HCT116 (cell line): ENCODE measurements at regions not wholly inside any gene's neighbourhood (a gene's known extent, or its start where the extent isn't known, plus 50 kb on each side); places are given as distances from the start of the nearest gene placed in this dataset.
"Not testable (repeated sequence)": the region's sequence is repeated elsewhere in the genome, so short reads cannot be mapped to it uniquely, and the experiment has no call there.

Source experiments
- ATAC-seq: fragments of 200-7000 bp; cut with Tn5 transposase; 2 replicates; pipeline ENCODE4 v1.9.1; 2020; ENCODE audit warnings: mild to moderate bottlenecking, moderate library complexity
- BruUV-seq: library from RNA; stranded (reverse); fragments of 400-500 nt; replicated peaks from 2 replicates; lab custom pipeline; 2021; lab: Mats Ljungman, UMichigan
- CTCF ChIA-PET: fragments of 300-600 bp; sonication (Branson Sonifier 250); formaldehyde crosslinking; loops from one replicate; lab custom pipeline; 2021; ENCODE audit warnings: antibody characterized with exemption; lab: Charles Lee
- POLR2A ChIA-PET: fragments of 300-600, 350-600 bp; sonication (Branson Sonifier 250); formaldehyde crosslinking; loops from one replicate; lab custom pipeline; 2021; ENCODE audit warnings: antibody characterized with exemption; lab: Charles Lee
- RAD21 ChIA-PET, 2 experiments: fragments of 300-600 bp; sonication (Branson Sonifier 250); formaldehyde crosslinking; loops; one replicate each; lab custom pipeline; 2023; ENCODE audit warnings: low total read pairs in 2 of 2; ENCODE audit not compliant: uncharacterized antibody in 2 of 2, unreplicated experiment in 2 of 2, low non-redundant PET in 1 of 2; lab: Charles Lee
- DNase-seq: peaks from one replicate; pipeline ENCODE4 v3.0.0-alpha.2; 2010; ENCODE audit warnings: low read depth, low spot score
- H2AFZ ChIP-seq: fragments of 200-600 bp; shearing (Covaris generic), sonication (generic); 2 replicates; pipeline ENCODE4 v1.6.1; 2017; ENCODE audit warnings: low read depth, mixed run types, mixed read lengths, antibody characterized with exemption, low read length; ENCODE audit not compliant: poor library complexity, severe bottlenecking
- H3K27ac ChIP-seq: 2 replicates; pipeline ENCODE4 v1.5.1; 2012; ENCODE audit warnings: low read depth, low read length
- H3K27me3 ChIP-seq: fragments of 200-600 bp; sonication (generic); 2 replicates; pipeline ENCODE4 v1.6.1; 2016; ENCODE audit warnings: mixed run types, low read length, mixed read lengths; ENCODE audit not compliant: insufficient read depth
- H3K36me3 ChIP-seq, 2 experiments: fragments of 200-500 bp in 1 of 2; fragments of 200-600 bp in 1 of 2; sonication (Bioruptor generic) in 1 of 2; sonication (generic) in 1 of 2; 2 replicates each; pipeline versions ENCODE4 v1.5.1 to v1.6.1; 2014 to 2016; ENCODE audit warnings: low read length in 2 of 2, inconsistent platforms in 1 of 2, mixed read lengths in 1 of 2, mixed run types in 1 of 2; ENCODE audit not compliant: insufficient read depth in 2 of 2, control insufficient read depth in 1 of 2
- H3K4me1 ChIP-seq, 2 experiments: fragments of 200-600 bp in 1 of 2; sonication (generic) in 1 of 2; 2 replicates each; pipeline versions ENCODE4 v1.5.1 to v1.6.1; 2012 to 2017; ENCODE audit warnings: low read length in 2 of 2, inconsistent platforms in 1 of 2, mild to moderate bottlenecking in 1 of 2, mixed read lengths in 1 of 2, mixed run types in 1 of 2, moderate library complexity in 1 of 2; ENCODE audit not compliant: insufficient read depth in 2 of 2, control insufficient read depth in 1 of 2
- H3K4me2 ChIP-seq: fragments of 200-600 bp; sonication (generic); 2 replicates; pipeline ENCODE4 v1.6.1; 2017; ENCODE audit warnings: mixed run types, low read length, mixed read lengths
- H3K4me3 ChIP-seq, 2 experiments: fragments of 200-600 bp in 1 of 2; sonication (generic) in 1 of 2; replicated peaks in 1 of 2; 2 replicates each; pipeline ENCODE4 v1.5.1; 2011 to 2016; ENCODE audit warnings: low read length in 2 of 2, control low read depth in 1 of 2, low read depth in 1 of 2, mild to moderate bottlenecking in 1 of 2, mixed read lengths in 1 of 2, mixed run types in 1 of 2
- H3K79me2 ChIP-seq: fragments of 200-600 bp; sonication (generic); 2 replicates; pipeline ENCODE4 v1.6.1; 2017; ENCODE audit warnings: mild to moderate bottlenecking, mixed run types, low read length, moderate library complexity, mixed read lengths; ENCODE audit not compliant: insufficient read depth
- H3K9ac ChIP-seq: fragments of 200-600 bp; sonication (generic); 2 replicates; pipeline ENCODE4 v1.6.1; 2016; ENCODE audit warnings: low read length, mixed read lengths
- H3K9me2 ChIP-seq: fragments of 200-600 bp; sonication (generic), shearing (Covaris generic); 2 replicates; pipeline ENCODE4 v1.6.1; 2017; ENCODE audit warnings: mixed run types, mild to moderate bottlenecking, moderate library complexity; ENCODE audit not compliant: insufficient read depth
- H3K9me3 ChIP-seq, 2 experiments: fragments of 200-500 bp in 1 of 2; fragments of 200-600 bp in 1 of 2; sonication (Bioruptor generic) in 1 of 2; sonication (generic) in 1 of 2; 2 replicates each; pipeline ENCODE4 v1.6.1; 2014 to 2017; ENCODE audit warnings: low read length in 2 of 2, mixed read lengths in 2 of 2, inconsistent platforms in 1 of 2, low read depth in 1 of 2, mild to moderate bottlenecking in 1 of 2, mixed run types in 1 of 2, moderate library complexity in 1 of 2; ENCODE audit not compliant: control insufficient read depth in 1 of 2, insufficient read depth in 1 of 2
- H4K20me1 ChIP-seq: fragments of 200-600 bp; sonication (generic), shearing (Covaris generic); 2 replicates; pipeline ENCODE4 v1.6.1; 2017; ENCODE audit warnings: mixed run types, mild to moderate bottlenecking, moderate library complexity; ENCODE audit not compliant: insufficient read depth
- CBX3 ChIP-seq: IDR thresholded peaks from 2 replicates; pipeline ENCODE4 v1.6.1; 2012; ENCODE audit warnings: low read depth
- CEBPB ChIP-seq: IDR thresholded peaks from 2 replicates; pipeline ENCODE4 v1.6.1; 2012; ENCODE audit warnings: low read depth
- ELF1 ChIP-seq: IDR thresholded peaks from 2 replicates; pipeline ENCODE4 v1.6.1; 2012; ENCODE audit warnings: low read depth, borderline replicate concordance
- EZH2 ChIP-seq: fragments of 200-600 bp; sonication (generic); IDR thresholded peaks from 2 replicates; pipeline ENCODE4 v1.6.1; 2017; ENCODE audit warnings: antibody characterized with exemption, mixed run types
- EZH2phosphoT487 ChIP-seq: fragments of 200-600 bp; IDR thresholded peaks from 2 replicates; pipeline ENCODE4 v1.6.1; 2018; ENCODE audit warnings: antibody characterized with exemption, borderline replicate concordance
- POLR2A ChIP-seq: IDR thresholded peaks from 2 replicates; pipeline ENCODE4 v1.7.0; 2011; ENCODE audit warnings: borderline replicate concordance; ENCODE audit not compliant: insufficient read depth, insufficient read length; ENCODE audit errors: extremely low read depth
- RAD21 ChIP-seq: IDR thresholded peaks from 2 replicates; pipeline ENCODE4 v1.6.1; 2012; ENCODE audit warnings: low read depth, mild to moderate bottlenecking
- SP1 ChIP-seq: IDR thresholded peaks from 2 replicates; pipeline ENCODE4 v1.6.1; 2012; ENCODE audit warnings: low read depth
- SRF ChIP-seq: IDR thresholded peaks from 2 replicates; pipeline ENCODE4 v1.6.1; 2012; ENCODE audit warnings: low read depth
- TCF7L2 ChIP-seq: IDR thresholded peaks from 2 replicates; pipeline ENCODE4 v1.7.0; 2011; ENCODE audit warnings: borderline replicate concordance, inconsistent platforms; ENCODE audit not compliant: insufficient read depth, insufficient read length; ENCODE audit errors: extremely low read depth
- YY1 ChIP-seq: IDR thresholded peaks from 2 replicates; pipeline ENCODE4 v1.6.1; 2011; ENCODE audit warnings: low read length, low read depth, moderate library complexity, mild to moderate bottlenecking; ENCODE audit not compliant: insufficient replicate concordance; ENCODE audit errors: extremely low read depth
- ZFX ChIP-seq: fragments of 450-650 bp; IDR thresholded peaks from 2 replicates; pipeline ENCODE4 v1.6.1; 2017
- intact Hi-C: fragments of 100-400 bp; cut with micrococcal nuclease; formaldehyde crosslinking; loops from 2 replicates; pipeline ENCODE4 v1.10.0; 2022
- TF ChIP-seq, protein P1 (sequence below), 3 experiments: fragments of 200-600 bp in 1 of 3; sonication (generic) in 1 of 3; IDR thresholded peaks in 2 of 3; conservative IDR thresholded peaks in 1 of 3; 2 replicates each; pipeline ENCODE4 v1.5.1; 2012 to 2017; ENCODE audit warnings: low read depth in 2 of 3, low read length in 2 of 3, antibody characterized with exemption in 1 of 3, borderline replicate concordance in 1 of 3, control low read depth in 1 of 3, mild to moderate bottlenecking in 1 of 3, mixed read lengths in 1 of 3, mixed run types in 1 of 3, moderate library complexity in 1 of 3; ENCODE audit not compliant: insufficient read depth in 1 of 3

DNA sequence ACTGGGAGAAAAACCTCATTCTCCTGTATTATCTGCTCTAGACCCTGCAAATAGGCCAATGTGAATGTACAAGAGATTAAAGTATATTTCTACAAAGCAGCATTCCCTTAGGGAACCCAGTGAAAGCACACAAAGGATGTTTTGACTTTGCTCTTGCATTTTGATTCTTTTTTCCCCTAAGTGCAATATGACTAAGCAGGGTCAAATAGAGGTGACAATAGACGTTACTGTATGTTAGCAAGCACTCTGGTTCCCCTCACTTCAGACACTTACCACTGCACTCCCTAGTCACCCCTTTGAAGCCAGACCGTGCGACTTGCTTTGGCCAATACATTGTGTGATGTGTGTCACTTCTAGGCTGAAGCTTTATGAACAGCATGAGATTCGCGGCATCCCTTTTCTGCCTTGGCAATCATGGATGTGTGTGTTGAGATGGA lies 209.7 kb downstream of the RHOU start:
- Histone ChIP-seq H3K36me3 (no peaks in the 10 kb centered on the region), H3K4me1 (peaks cover 0 to 7% of the 10 kb centered on the region in 2 experiments; a peak in 2 of 4 replicates), H3K9me3 (no peaks in the 10 kb centered on the region), H4K20me1 (no peaks in the 10 kb centered on the region), H3K4me2 (peak overlapping the region; percentile 20; the same call in 1 of the 2 replicates), H3K9ac (no peak overlapping the region), H3K4me3 (no peak overlapping the region), H3K27ac (no peak overlapping the region), H3K9me2 (no peaks in the 10 kb centered on the region), H3K79me2 (no peaks in the 10 kb centered on the region), H2AFZ (no peak overlapping the region), H3K27me3 (no peaks in the 10 kb centered on the region)
- ChIA-PET CTCF (no interaction called here), RAD21 (no interaction called here), POLR2A (no interaction called here)
- DNase-seq (no peak), ATAC-seq (peak; percentile 61; the same call in 1 of the 2 replicates)
- intact Hi-C loops: no loop called here
- TF ChIP-seq RAD21 (no peak), TCF7L2 (no peak), ELF1 (no peak), EZH2phosphoT487 (no peak)
- TF ChIP-seq, all 23 proteins: peak for 0
- no TSS peak for BruUV-seq

DNA sequence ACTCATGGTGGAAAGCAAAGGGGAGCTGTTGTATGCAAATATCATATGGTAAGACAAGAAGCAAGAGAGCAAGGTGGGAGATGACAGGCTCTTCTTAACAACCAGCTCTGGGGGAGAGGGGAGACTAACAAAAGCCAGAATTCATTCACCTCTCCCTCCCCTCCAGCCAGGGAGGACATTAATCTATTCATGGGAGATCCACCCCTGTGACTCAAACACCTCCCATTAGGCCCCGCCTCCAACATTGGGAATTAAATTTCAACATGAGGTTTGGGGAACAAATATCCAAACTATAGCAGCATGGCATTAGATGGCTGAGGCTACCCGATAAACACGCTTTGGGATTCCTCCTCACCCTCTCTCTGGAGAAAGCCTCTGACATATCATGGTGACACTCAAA lies 210.6 kb downstream of the RHOU start:
- DNase-seq (no peak), ATAC-seq (no peak)
- RAD21 ChIA-PET: no interaction called here
- Histone ChIP-seq H3K9me3 (no peaks in the 10 kb centered on the region), H4K20me1 (no peaks in the 10 kb centered on the region), H3K36me3 (no peaks in the 10 kb centered on the region), H3K9ac (no peak overlapping the region), H3K4me1 (peaks cover 0 to 7% of the 10 kb centered on the region in 2 experiments; a peak in 2 of 4 replicates), H2AFZ (no peak overlapping the region), H3K4me2 (no peak overlapping the region), H3K27me3 (no peaks in the 10 kb centered on the region), H3K4me3 (no peak overlapping the region), H3K9me2 (no peaks in the 10 kb centered on the region), H3K79me2 (no peaks in the 10 kb centered on the region), H3K27ac (no peak overlapping the region)
- POLR2A ChIA-PET: no interaction called here
- intact Hi-C loops: no loop called here
- BruUV-seq: no TSS peak
- CTCF ChIA-PET: no interaction called here
- no peak for TF ChIP-seq SRF
- no peak for TF ChIP-seq ZFX
- no peak for TF ChIP-seq CBX3
- TF ChIP-seq, protein P1, sequence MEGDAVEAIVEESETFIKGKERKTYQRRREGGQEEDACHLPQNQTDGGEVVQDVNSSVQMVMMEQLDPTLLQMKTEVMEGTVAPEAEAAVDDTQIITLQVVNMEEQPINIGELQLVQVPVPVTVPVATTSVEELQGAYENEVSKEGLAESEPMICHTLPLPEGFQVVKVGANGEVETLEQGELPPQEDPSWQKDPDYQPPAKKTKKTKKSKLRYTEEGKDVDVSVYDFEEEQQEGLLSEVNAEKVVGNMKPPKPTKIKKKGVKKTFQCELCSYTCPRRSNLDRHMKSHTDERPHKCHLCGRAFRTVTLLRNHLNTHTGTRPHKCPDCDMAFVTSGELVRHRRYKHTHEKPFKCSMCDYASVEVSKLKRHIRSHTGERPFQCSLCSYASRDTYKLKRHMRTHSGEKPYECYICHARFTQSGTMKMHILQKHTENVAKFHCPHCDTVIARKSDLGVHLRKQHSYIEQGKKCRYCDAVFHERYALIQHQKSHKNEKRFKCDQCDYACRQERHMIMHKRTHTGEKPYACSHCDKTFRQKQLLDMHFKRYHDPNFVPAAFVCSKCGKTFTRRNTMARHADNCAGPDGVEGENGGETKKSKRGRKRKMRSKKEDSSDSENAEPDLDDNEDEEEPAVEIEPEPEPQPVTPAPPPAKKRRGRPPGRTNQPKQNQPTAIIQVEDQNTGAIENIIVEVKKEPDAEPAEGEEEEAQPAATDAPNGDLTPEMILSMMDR (IDR thresholded peaks at IDR 0.05 in 2 of 3, conservative IDR thresholded peaks at IDR 0.05 in 1 of 3; ENCODE audit: borderline replicate concordance in 1 of 3, insufficient read depth in 1 of 3, low read depth in 2 of 3, low read length in 2 of 3): no peak
- TF ChIP-seq SP1: no peak
- no peak for TF ChIP-seq EZH2
- TF ChIP-seq YY1: no peak
- no peak for TF ChIP-seq EZH2phosphoT487
- no peak for TF ChIP-seq POLR2A
- TF ChIP-seq CEBPB: no peak

DNA sequence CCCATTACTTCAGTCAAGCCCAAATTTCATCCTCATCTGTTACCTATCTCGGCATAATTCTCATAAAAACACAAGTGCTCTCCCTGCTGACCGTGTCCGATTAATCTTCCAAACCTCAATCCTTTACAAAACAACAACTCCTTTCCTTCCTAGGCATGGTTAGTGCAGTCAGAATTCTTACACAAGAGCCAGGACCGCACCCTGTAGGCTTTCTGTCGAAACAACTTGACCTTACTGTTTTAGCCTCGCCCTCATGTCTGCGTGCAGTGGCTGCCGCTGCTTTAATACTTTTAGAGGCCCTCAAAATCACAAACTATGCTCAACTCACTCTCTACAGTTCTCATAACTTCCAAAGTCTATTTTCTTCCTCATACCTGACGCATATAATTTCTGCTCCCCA lies 214.3 kb downstream of the RHOU start:
- H3K27ac ChIP-seq, intact Hi-C loops, H4K20me1 ChIP-seq, H3K4me3 ChIP-seq, H3K9me3 ChIP-seq, POLR2A ChIA-PET, H3K4me2 ChIP-seq, BruUV-seq, DNase-seq, ATAC-seq, H3K36me3 ChIP-seq, H3K79me2 ChIP-seq, H3K9ac ChIP-seq, RAD21 ChIA-PET, H3K9me2 ChIP-seq, H2AFZ ChIP-seq, H3K27me3 ChIP-seq, CTCF ChIA-PET, H3K4me1 ChIP-seq: not testable (repeated sequence)
